Activated T-helper 1 cell treated with anti-CD3 and anti-CD28 coated beads, Interleukin-12 subunit alpha, Interleukin-12 subunit beta, Interleukin-2, Interleukin-4 antibody, amounts not matched to agents 30 ng/mL and 10 ng/mL and 1 ng/mL, durations not matched to agents 14 hours and 24 hours and 36 hours (primary cell): ENCODE measurements at regions not wholly inside any gene's neighbourhood (a gene's known extent, or its start where the extent isn't known, plus 50 kb on each side); places are given as distances from the start of the nearest gene placed in this dataset.
"Not testable (repeated sequence)": the region's sequence is repeated elsewhere in the genome, so short reads cannot be mapped to it uniquely, and the experiment has no call there.

Experiments used
- DNase-seq: peaks from one replicate; pipeline ENCODE4 v3.0.0; 2021; ENCODE audit warnings: low spot score
- H3K27ac Mint-ChIP-seq: one replicate; pipeline ENCODE4 v1.8.0; 2021; ENCODE audit warnings: mild to moderate bottlenecking, mixed read lengths
- H3K27me3 Mint-ChIP-seq: one replicate; pipeline ENCODE4 v1.8.0; 2022; ENCODE audit warnings: mild to moderate bottlenecking, moderate library complexity, mixed read lengths; ENCODE audit not compliant: insufficient read depth
- H3K36me3 Mint-ChIP-seq: one replicate; pipeline ENCODE4 v1.8.0; 2021; ENCODE audit warnings: low read depth, mixed read lengths
- H3K4me1 Mint-ChIP-seq: one replicate; pipeline ENCODE4 v1.8.0; 2021; ENCODE audit warnings: low read depth, mixed read lengths
- H3K4me3 Mint-ChIP-seq: one replicate; pipeline ENCODE4 v1.8.0; 2021; ENCODE audit warnings: mild to moderate bottlenecking, moderate library complexity, mixed read lengths
- H3K9me3 Mint-ChIP-seq: one replicate; pipeline ENCODE4 v1.8.0; 2021; ENCODE audit warnings: mixed read lengths
- intact Hi-C: fragments of 100-400 bp; cut with micrococcal nuclease; formaldehyde crosslinking; loops from one replicate; pipeline ENCODE4 v1.15.1; 2024

- H3K27ac Mint-ChIP-seq, result no peak overlapping the region
- no peak overlapping the region for H3K4me3 Mint-ChIP-seq
- no peak for DNase-seq
- H3K27me3 Mint-ChIP-seq, result no peaks in the 10 kb centered on the region
- intact Hi-C loops, result no loop called here
- H3K36me3 Mint-ChIP-seq, result no peaks in the 10 kb centered on the region
- no peaks in the 10 kb centered on the region for H3K4me1 Mint-ChIP-seq
- H3K9me3 Mint-ChIP-seq, result no peaks in the 10 kb centered on the region
Observed at GRCh38 chr21:23607782-23608431, 1999.4 kb downstream of the MRPL39 start.

GRCh38 chr21:23601549-23601948, 2005.7 kb downstream of the MRPL39 start:
- H3K4me1 Mint-ChIP-seq, result no peaks in the 10 kb centered on the region
- no peak for DNase-seq
- no peak overlapping the region for H3K4me3 Mint-ChIP-seq
- intact Hi-C loops, result no loop called here
- no peaks in the 10 kb centered on the region for H3K36me3 Mint-ChIP-seq
- no peaks in the 10 kb centered on the region for H3K9me3 Mint-ChIP-seq
- no peaks in the 10 kb centered on the region for H3K27me3 Mint-ChIP-seq
- no peak overlapping the region for H3K27ac Mint-ChIP-seq

- Mint-ChIP-seq H3K36me3 (no peaks in the 10 kb centered on the region), H3K4me3 (no peak overlapping the region), H3K4me1 (no peaks in the 10 kb centered on the region), H3K9me3 (no peaks in the 10 kb centered on the region), H3K27me3 (no peaks in the 10 kb centered on the region), H3K27ac (no peak overlapping the region)
- intact Hi-C loops, result no loop called here
- no peak for DNase-seq
Observed at GRCh38 chr21:23593582-23593981, 2013.7 kb downstream of the MRPL39 start.

GRCh38 chr21:23585419-23585818, 2021.9 kb downstream of the MRPL39 start:
- intact Hi-C loops, result no loop called here
- H3K27me3 Mint-ChIP-seq, result no peaks in the 10 kb centered on the region
- no peak for DNase-seq
- no peak overlapping the region for H3K27ac Mint-ChIP-seq
- no peak overlapping the region for H3K4me3 Mint-ChIP-seq
- no peaks in the 10 kb centered on the region for H3K9me3 Mint-ChIP-seq
- no peaks in the 10 kb centered on the region for H3K4me1 Mint-ChIP-seq
- no peaks in the 10 kb centered on the region for H3K36me3 Mint-ChIP-seq

GRCh38 chr21:23579573-23579972, 2027.7 kb downstream of the MRPL39 start:
- Mint-ChIP-seq H3K9me3 (no peaks in the 10 kb centered on the region), H3K4me1 (no peaks in the 10 kb centered on the region), H3K27me3 (no peaks in the 10 kb centered on the region), H3K4me3 (no peak overlapping the region), H3K36me3 (no peaks in the 10 kb centered on the region), H3K27ac (no peak overlapping the region)
- intact Hi-C loops, result no loop called here
- DNase-seq, result no peak

- H3K27me3 Mint-ChIP-seq, result no peaks in the 10 kb centered on the region
- no peaks in the 10 kb centered on the region for H3K4me1 Mint-ChIP-seq
- H3K9me3 Mint-ChIP-seq, result no peaks in the 10 kb centered on the region
- DNase-seq, result no peak
- no peak overlapping the region for H3K4me3 Mint-ChIP-seq
- H3K27ac Mint-ChIP-seq, result no peak overlapping the region
- no peaks in the 10 kb centered on the region for H3K36me3 Mint-ChIP-seq
- intact Hi-C loops, result no loop called here
Observed at GRCh38 chr21:23578027-23578426, 2029.3 kb downstream of the MRPL39 start.

GRCh38 chr21:23574932-23575331, 2032.3 kb downstream of the MRPL39 start:
- Mint-ChIP-seq H3K27ac (no peak overlapping the region), H3K27me3 (no peaks in the 10 kb centered on the region), H3K36me3 (no peaks in the 10 kb centered on the region), H3K9me3 (no peaks in the 10 kb centered on the region), H3K4me1 (no peaks in the 10 kb centered on the region), H3K4me3 (no peak overlapping the region)
- intact Hi-C loops, result no loop called here
- no peak for DNase-seq

GRCh38 chr21:23548924-23549323, 2058.4 kb downstream of the MRPL39 start:
- H3K36me3 Mint-ChIP-seq, H3K4me1 Mint-ChIP-seq, intact Hi-C loops, H3K27me3 Mint-ChIP-seq, H3K4me3 Mint-ChIP-seq, H3K9me3 Mint-ChIP-seq, DNase-seq, H3K27ac Mint-ChIP-seq: not testable (repeated sequence)

GRCh38 chr21:23543333-23543732, 2063.9 kb downstream of the MRPL39 start:
- H3K4me1 Mint-ChIP-seq, result no peaks in the 10 kb centered on the region
- intact Hi-C loops, result no loop called here
- no peaks in the 10 kb centered on the region for H3K27me3 Mint-ChIP-seq
- no peak overlapping the region for H3K27ac Mint-ChIP-seq
- H3K4me3 Mint-ChIP-seq, result no peak overlapping the region
- no peak for DNase-seq
- H3K9me3 Mint-ChIP-seq, result no peaks in the 10 kb centered on the region
- no peaks in the 10 kb centered on the region for H3K36me3 Mint-ChIP-seq

- DNase-seq, result no peak
- Mint-ChIP-seq H3K4me3 (no peak overlapping the region), H3K27me3 (no peaks in the 10 kb centered on the region), H3K9me3 (no peaks in the 10 kb centered on the region), H3K27ac (no peak overlapping the region), H3K4me1 (no peaks in the 10 kb centered on the region), H3K36me3 (no peaks in the 10 kb centered on the region)
- intact Hi-C loops, result no loop called here
Observed at GRCh38 chr21:23542097-23542496, 2065.2 kb downstream of the MRPL39 start.

GRCh38 chr21:23541571-23541970, 2065.7 kb downstream of the MRPL39 start:
- no peak for DNase-seq
- no peak overlapping the region for H3K4me3 Mint-ChIP-seq
- H3K36me3 Mint-ChIP-seq, result no peaks in the 10 kb centered on the region
- intact Hi-C loops, result no loop called here
- no peaks in the 10 kb centered on the region for H3K9me3 Mint-ChIP-seq
- no peaks in the 10 kb centered on the region for H3K4me1 Mint-ChIP-seq
- no peak overlapping the region for H3K27ac Mint-ChIP-seq
- no peaks in the 10 kb centered on the region for H3K27me3 Mint-ChIP-seq

GRCh38 chr21:23534850-23535249, 2072.4 kb downstream of the MRPL39 start:
- no peak for DNase-seq
- H3K9me3 Mint-ChIP-seq, result no peaks in the 10 kb centered on the region
- H3K4me1 Mint-ChIP-seq, result no peaks in the 10 kb centered on the region
- H3K27ac Mint-ChIP-seq, result no peak overlapping the region
- intact Hi-C loops, result no loop called here
- H3K4me3 Mint-ChIP-seq, result no peak overlapping the region
- no peaks in the 10 kb centered on the region for H3K27me3 Mint-ChIP-seq
- no peaks in the 10 kb centered on the region for H3K36me3 Mint-ChIP-seq

- Mint-ChIP-seq H3K4me1 (no peaks in the 10 kb centered on the region), H3K27ac (no peak overlapping the region), H3K9me3 (no peaks in the 10 kb centered on the region), H3K27me3 (no peaks in the 10 kb centered on the region), H3K36me3 (no peaks in the 10 kb centered on the region), H3K4me3 (no peak overlapping the region)
- DNase-seq, result no peak
- intact Hi-C loops, result no loop called here
Observed at GRCh38 chr21:23531444-23531843, 2075.8 kb downstream of the MRPL39 start.

- H3K27ac Mint-ChIP-seq, result no peak overlapping the region
- H3K9me3 Mint-ChIP-seq, result no peaks in the 10 kb centered on the region
- intact Hi-C loops, result no loop called here
Observed at GRCh38 chr21:23524685-23525084, 2082.6 kb downstream of the MRPL39 start.

More at GRCh38 chr21:23524685-23525084, 2082.6 kb downstream of the MRPL39 start:
- Mint-ChIP-seq H3K27me3 (no peaks in the 10 kb centered on the region), H3K4me1 (no peaks in the 10 kb centered on the region), H3K4me3 (no peak overlapping the region), H3K36me3 (no peaks in the 10 kb centered on the region)
- no peak for DNase-seq
